ENCODE measurements at regions not wholly inside any gene's neighbourhood (a gene's known extent, or its start where the extent isn't known, plus 50 kb on each side); places are given as distances from the start of the nearest gene placed in this dataset.

DNA sequence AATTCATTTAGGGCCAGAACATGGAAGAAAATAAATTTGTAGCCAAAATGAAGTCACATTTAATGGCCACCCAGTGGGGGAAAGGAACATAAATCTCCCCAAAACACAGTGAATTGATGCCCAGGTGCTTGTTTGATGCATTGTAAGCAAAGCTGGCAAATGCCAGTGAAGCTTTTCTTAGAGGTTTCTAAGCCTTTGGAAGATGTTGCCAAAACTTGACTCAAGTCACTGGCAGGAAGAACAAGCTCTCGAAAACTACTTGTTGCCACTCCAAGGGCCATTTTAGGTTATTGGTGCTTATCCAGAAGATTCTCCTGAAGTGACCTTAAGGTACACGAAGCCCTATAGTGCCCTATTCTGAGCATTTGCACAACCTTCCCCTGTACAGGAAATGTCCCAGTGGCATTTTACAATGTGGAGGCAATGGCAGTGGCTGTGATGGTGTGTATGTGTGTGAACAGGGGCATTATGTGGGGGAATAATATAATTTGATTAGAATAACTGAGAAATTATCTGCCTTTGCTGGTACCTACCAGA, 89.5 kb upstream of the NOVA1 start:
- Histone ChIP-seq H3K9ac (ENCODE audit: low read length) (no peak overlapping the region), H3K14ac (ENCODE audit: low read length) (no peak overlapping the region), H3K9me3 (ENCODE audit: insufficient read depth, low read depth, low read length) (no peaks in the 10 kb centered on the region), H3K36me3 (ENCODE audit: control insufficient read depth in 1 of 2, insufficient read depth in 2 of 2, low read length in 2 of 2) (no peaks in the 10 kb centered on the region), H3K4me1 (ENCODE audit: control insufficient read depth in 1 of 2, insufficient read depth in 2 of 2, low read length in 2 of 2) (no peaks in the 10 kb centered on the region), H2AK5ac (ENCODE audit: low read length) (no peak overlapping the region), H3K4me3 (ENCODE audit: low read depth, low read length) (no peak overlapping the region), H4K91ac (ENCODE audit: low read depth, low read length) (no peak overlapping the region), H2BK120ac (ENCODE audit: insufficient read depth, low read length, poor library complexity) (no peak overlapping the region), H4K8ac (ENCODE audit: low read depth, low read length) (no peak overlapping the region), H2AFZ (ENCODE audit: insufficient read depth, low read length, poor library complexity) (no peak overlapping the region), H2BK5ac (ENCODE audit: low read depth, low read length, poor library complexity) (no peak overlapping the region), H3K79me1 (ENCODE audit: low read length) (no peaks in the 10 kb centered on the region), H3K23ac (ENCODE audit: low read length) (no peak overlapping the region), H3K4ac (ENCODE audit: low read depth, low read length) (no peak overlapping the region), H3K4me2 (ENCODE audit: low read length) (no peak overlapping the region), H3K27me3 (ENCODE audit: insufficient read depth, low read length) (no peaks in the 10 kb centered on the region), H3K27ac (ENCODE audit: low read depth, low read length) (no peak overlapping the region), H4K12ac (ENCODE audit: low read depth, low read length) (no peak overlapping the region), H2BK12ac (ENCODE audit: low read length) (no peak overlapping the region), H3K18ac (ENCODE audit: low read length) (no peak overlapping the region), H3K79me2 (ENCODE audit: control insufficient read depth, insufficient read depth, low read length, poor library complexity) (no peaks in the 10 kb centered on the region)
- WGBS (ENCODE audit: extremely low coverage, insufficient coverage, insufficient read length), result no CpG with 5 or more reads among the region's 2 CpGs
- no peak for DNase-seq

- DNase-seq, result no peak
- Histone ChIP-seq H3K4ac (ENCODE audit: low read depth, low read length) (no peak overlapping the region), H2AFZ (ENCODE audit: insufficient read depth, low read length, poor library complexity) (no peak overlapping the region)
Observed at GRCh38 chr14:26694521-26694920, 96.7 kb upstream of the NOVA1 start.

DNA sequence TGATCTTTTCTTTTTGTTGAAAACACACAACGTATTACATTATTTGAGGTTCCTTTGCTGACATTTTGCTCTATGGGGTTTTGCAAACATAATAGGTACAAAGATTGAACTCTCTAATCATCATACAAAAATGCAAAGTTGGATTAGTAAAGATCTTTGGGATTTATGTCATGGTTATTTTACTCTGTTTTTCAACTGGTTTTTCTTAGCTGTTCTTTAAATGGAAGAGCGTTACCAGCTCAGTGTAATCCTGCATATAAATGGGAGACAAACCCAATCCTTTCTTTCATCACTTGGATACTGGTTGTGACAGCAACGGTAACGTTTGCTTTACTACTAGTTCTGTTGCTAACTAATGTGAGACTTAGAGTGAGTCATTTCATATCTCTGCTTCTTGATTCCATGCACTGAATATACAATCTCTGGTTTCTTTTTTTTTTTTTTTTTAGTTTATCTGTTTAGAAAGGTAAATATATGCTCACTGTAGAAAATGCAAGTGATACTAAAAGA, 104.9 kb upstream of the NOVA1 start:
- Histone ChIP-seq H4K12ac (ENCODE audit: low read depth, low read length) (no peak overlapping the region), H3K27me3 (ENCODE audit: insufficient read depth, low read length) (no peaks in the 10 kb centered on the region), H3K79me1 (ENCODE audit: low read length) (no peaks in the 10 kb centered on the region), H4K91ac (ENCODE audit: low read depth, low read length) (no peak overlapping the region), H3K14ac (ENCODE audit: low read length) (no peak overlapping the region), H3K4me3 (ENCODE audit: low read depth, low read length) (no peak overlapping the region), H3K9me3 (ENCODE audit: insufficient read depth, low read depth, low read length) (no peaks in the 10 kb centered on the region), H3K79me2 (ENCODE audit: control insufficient read depth, insufficient read depth, low read length, poor library complexity) (no peaks in the 10 kb centered on the region), H4K8ac (ENCODE audit: low read depth, low read length) (no peak overlapping the region), H3K18ac (ENCODE audit: low read length) (no peak overlapping the region), H3K4me2 (ENCODE audit: low read length) (no peak overlapping the region), H3K4ac (ENCODE audit: low read depth, low read length) (no peak overlapping the region), H3K23ac (ENCODE audit: low read length) (no peak overlapping the region), H2BK12ac (ENCODE audit: low read length) (no peak overlapping the region), H2BK5ac (ENCODE audit: low read depth, low read length, poor library complexity) (no peak overlapping the region), H3K4me1 (ENCODE audit: control insufficient read depth in 1 of 2, insufficient read depth in 2 of 2, low read length in 2 of 2) (no peaks in the 10 kb centered on the region), H3K36me3 (ENCODE audit: control insufficient read depth in 1 of 2, insufficient read depth in 2 of 2, low read length in 2 of 2) (no peaks in the 10 kb centered on the region), H2AK5ac (ENCODE audit: low read length) (no peak overlapping the region), H3K9ac (ENCODE audit: low read length) (no peak overlapping the region), H2BK120ac (ENCODE audit: insufficient read depth, low read length, poor library complexity) (no peak overlapping the region), H3K27ac (ENCODE audit: low read depth, low read length) (no peak overlapping the region), H2AFZ (ENCODE audit: insufficient read depth, low read length, poor library complexity) (no peak overlapping the region)
- WGBS (ENCODE audit: extremely low coverage, insufficient coverage, insufficient read length), result no CpG with 5 or more reads among the region's 4 CpGs
- DNase-seq, result no peak

More at GRCh38 chr14:26694521-26694920, 96.7 kb upstream of the NOVA1 start:
- H2BK120ac ChIP-seq (ENCODE audit: insufficient read depth, low read length, poor library complexity), result no peak overlapping the region
- no peaks in the 10 kb centered on the region for H3K4me1 ChIP-seq (ENCODE audit: control insufficient read depth in 1 of 2, insufficient read depth in 2 of 2, low read length in 2 of 2)
- no peaks in the 10 kb centered on the region for H3K27me3 ChIP-seq (ENCODE audit: insufficient read depth, low read length)
- H3K23ac ChIP-seq (ENCODE audit: low read length), result no peak overlapping the region
- no peak overlapping the region for H3K18ac ChIP-seq (ENCODE audit: low read length)
- H2AK5ac ChIP-seq (ENCODE audit: low read length), result no peak overlapping the region
- H3K36me3 ChIP-seq (ENCODE audit: control insufficient read depth in 1 of 2, insufficient read depth in 2 of 2, low read length in 2 of 2), result no peaks in the 10 kb centered on the region
- H4K91ac ChIP-seq (ENCODE audit: low read depth, low read length), result no peak overlapping the region
- H3K79me1 ChIP-seq (ENCODE audit: low read length), result no peaks in the 10 kb centered on the region
- no peak overlapping the region for H3K27ac ChIP-seq (ENCODE audit: low read depth, low read length)
- no peaks in the 10 kb centered on the region for H3K79me2 ChIP-seq (ENCODE audit: control insufficient read depth, insufficient read depth, low read length, poor library complexity)
- no peak overlapping the region for H3K4me3 ChIP-seq (ENCODE audit: low read depth, low read length)
- no peak overlapping the region for H4K12ac ChIP-seq (ENCODE audit: low read depth, low read length)
- H3K9me3 ChIP-seq (ENCODE audit: insufficient read depth, low read depth, low read length), result no peaks in the 10 kb centered on the region
- no peak overlapping the region for H3K9ac ChIP-seq (ENCODE audit: low read length)
- H4K8ac ChIP-seq (ENCODE audit: low read depth, low read length), result no peak overlapping the region
- no peak overlapping the region for H2BK12ac ChIP-seq (ENCODE audit: low read length)
- H3K14ac ChIP-seq (ENCODE audit: low read length), result no peak overlapping the region
- H2BK5ac ChIP-seq (ENCODE audit: low read depth, low read length, poor library complexity), result no peak overlapping the region
- H3K4me2 ChIP-seq (ENCODE audit: low read length), result no peak overlapping the region

DNA sequence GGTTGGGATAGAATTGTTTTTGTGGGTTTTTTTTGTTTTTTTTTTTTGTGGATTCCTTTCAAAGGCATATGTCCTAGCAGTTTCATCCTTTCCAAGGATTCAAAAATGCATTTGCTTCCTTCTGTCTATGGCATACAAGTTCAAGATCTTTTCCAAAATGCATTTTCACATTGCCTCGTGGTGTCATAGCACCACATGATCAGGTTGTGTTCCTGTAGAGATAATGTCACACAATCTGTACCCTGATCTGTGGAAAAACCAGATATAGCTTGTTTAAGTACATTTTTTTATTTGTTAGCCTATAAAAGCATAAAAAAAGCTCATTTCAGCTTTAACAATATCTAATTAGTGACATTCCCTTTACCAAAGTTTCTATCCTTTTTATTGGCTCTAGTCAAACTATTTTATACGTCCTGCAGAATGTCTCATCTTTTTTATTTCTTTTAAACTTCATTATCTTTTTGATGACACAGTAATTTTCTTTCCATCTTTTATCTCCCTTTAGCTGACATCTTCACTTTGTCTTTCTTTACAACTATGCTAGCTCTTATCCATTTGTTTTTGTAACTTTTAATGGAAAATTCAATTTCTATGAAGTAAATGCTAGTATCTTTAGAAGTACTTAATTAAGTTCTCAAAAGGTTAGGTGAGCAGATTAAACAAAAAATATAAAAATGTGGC, 106.0 kb upstream of the NOVA1 start:
- Histone ChIP-seq H4K12ac (ENCODE audit: low read depth, low read length) (no peak overlapping the region), H2AFZ (ENCODE audit: insufficient read depth, low read length, poor library complexity) (no peak overlapping the region), H3K4me1 (ENCODE audit: control insufficient read depth in 1 of 2, insufficient read depth in 2 of 2, low read length in 2 of 2) (no peaks in the 10 kb centered on the region), H3K18ac (ENCODE audit: low read length) (no peak overlapping the region), H3K79me1 (ENCODE audit: low read length) (no peaks in the 10 kb centered on the region), H3K14ac (ENCODE audit: low read length) (no peak overlapping the region), H3K36me3 (ENCODE audit: control insufficient read depth in 1 of 2, insufficient read depth in 2 of 2, low read length in 2 of 2) (no peaks in the 10 kb centered on the region), H3K23ac (ENCODE audit: low read length) (no peak overlapping the region), H2BK5ac (ENCODE audit: low read depth, low read length, poor library complexity) (no peak overlapping the region), H4K91ac (ENCODE audit: low read depth, low read length) (no peak overlapping the region), H2BK120ac (ENCODE audit: insufficient read depth, low read length, poor library complexity) (no peak overlapping the region), H3K9ac (ENCODE audit: low read length) (no peak overlapping the region), H3K9me3 (ENCODE audit: insufficient read depth, low read depth, low read length) (no peaks in the 10 kb centered on the region), H3K27ac (ENCODE audit: low read depth, low read length) (no peak overlapping the region), H3K4me3 (ENCODE audit: low read depth, low read length) (no peak overlapping the region), H3K27me3 (ENCODE audit: insufficient read depth, low read length) (no peaks in the 10 kb centered on the region), H3K4me2 (ENCODE audit: low read length) (no peak overlapping the region), H3K79me2 (ENCODE audit: control insufficient read depth, insufficient read depth, low read length, poor library complexity) (no peaks in the 10 kb centered on the region), H3K4ac (ENCODE audit: low read depth, low read length) (no peak overlapping the region), H2AK5ac (ENCODE audit: low read length) (no peak overlapping the region), H4K8ac (ENCODE audit: low read depth, low read length) (no peak overlapping the region), H2BK12ac (ENCODE audit: low read length) (no peak overlapping the region)
- no peak for DNase-seq
- no CpG with 5 or more reads among the region's 2 CpGs for WGBS (ENCODE audit: extremely low coverage, insufficient coverage, insufficient read length)
